ENCODE measurements at regions not wholly inside any gene's neighbourhood (a gene's known extent, or its start where the extent isn't known, plus 50 kb on each side); places are given as distances from the start of the nearest gene placed in this dataset.

DNA sequence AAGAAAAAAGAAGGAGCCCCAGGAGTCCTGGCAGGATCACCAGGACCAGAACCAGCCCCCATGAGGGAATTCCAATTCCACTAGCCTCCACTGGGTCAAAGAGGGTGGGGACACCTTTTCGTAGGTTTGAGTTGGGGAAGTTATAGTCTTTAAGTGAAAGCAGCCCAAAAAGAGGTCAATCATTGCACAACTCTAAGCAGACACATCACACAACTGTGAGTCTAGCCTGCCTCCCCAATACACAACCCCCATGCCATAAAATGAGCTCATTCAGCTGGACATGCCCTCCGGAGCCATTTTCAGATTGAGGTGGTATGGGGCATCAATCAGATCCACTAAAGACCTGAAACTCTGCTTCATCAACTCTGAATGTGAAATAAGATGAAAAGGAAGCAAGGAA, 179.9 kb downstream of the NPHP4 start:
- Histone ChIP-seq H3K36me3 (no peaks in the 10 kb centered on the region), H3K27me3 (ENCODE audit: insufficient read depth, low read depth, severe bottlenecking) (no peaks in the 10 kb centered on the region), H3K4me3 (ENCODE audit: low read depth, low read length) (no peak overlapping the region), H3K27ac (no peak overlapping the region), H3K9me3 (ENCODE audit: severe bottlenecking) (no peaks in the 10 kb centered on the region)
- TF ChIP-seq CTCF (IDR thresholded peaks at IDR 0.05; ENCODE audit: low read depth, low read length): no peak
- DNase-seq: no peak

GRCh38 chr1:5811419-5811818, 180.8 kb downstream of the NPHP4 start:
- Histone ChIP-seq H3K36me3 (no peaks in the 10 kb centered on the region), H3K27ac (no peak overlapping the region), H3K9me3 (ENCODE audit: severe bottlenecking) (no peaks in the 10 kb centered on the region), H3K27me3 (ENCODE audit: insufficient read depth, low read depth, severe bottlenecking) (no peaks in the 10 kb centered on the region), H3K4me3 (ENCODE audit: low read depth, low read length) (no peak overlapping the region)
- no peak for TF ChIP-seq CTCF (IDR thresholded peaks at IDR 0.05; ENCODE audit: low read depth, low read length)
- DNase-seq: no peak

GRCh38 chr1:5810553-5811270, 181.5 kb downstream of the NPHP4 start:
- Histone ChIP-seq H3K9me3 (ENCODE audit: severe bottlenecking) (no peaks in the 10 kb centered on the region), H3K36me3 (no peaks in the 10 kb centered on the region), H3K4me3 (ENCODE audit: low read depth, low read length) (no peak overlapping the region), H3K27ac (no peak overlapping the region), H3K27me3 (ENCODE audit: insufficient read depth, low read depth, severe bottlenecking) (no peaks in the 10 kb centered on the region)
- no peak for TF ChIP-seq CTCF (IDR thresholded peaks at IDR 0.05; ENCODE audit: low read depth, low read length)
- no peak for DNase-seq

DNA sequence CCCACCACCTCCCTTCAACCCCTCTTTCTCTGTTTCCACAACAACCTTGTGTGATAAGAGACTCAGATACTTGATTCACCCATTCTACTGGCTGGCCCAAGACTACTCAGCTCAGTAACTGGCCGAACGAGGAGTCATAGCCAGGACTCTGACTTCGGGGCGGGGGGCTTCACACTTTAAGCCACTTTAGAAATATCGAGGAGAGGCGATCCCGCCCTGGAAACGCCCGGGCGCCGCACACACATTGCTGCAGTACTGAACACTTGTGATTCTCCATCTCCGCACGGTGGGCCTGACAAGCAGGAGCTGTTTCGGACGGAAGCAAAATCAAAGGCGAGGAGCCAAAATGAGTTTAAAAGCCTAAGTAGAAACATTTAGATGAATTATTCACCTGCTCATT, 182.1 kb downstream of the NPHP4 start:
- H3K4me3 ChIP-seq (ENCODE audit: low read depth, low read length): no peak overlapping the region
- H3K36me3 ChIP-seq: no peaks in the 10 kb centered on the region
- H3K27ac ChIP-seq: no peak overlapping the region
- H3K27me3 ChIP-seq (ENCODE audit: insufficient read depth, low read depth, severe bottlenecking): no peaks in the 10 kb centered on the region
- DNase-seq: no peak
- TF ChIP-seq CTCF (IDR thresholded peaks at IDR 0.05; ENCODE audit: low read depth, low read length): no peak
- H3K9me3 ChIP-seq (ENCODE audit: severe bottlenecking): no peaks in the 10 kb centered on the region

GRCh38 chr1:5809207-5809788, 182.9 kb downstream of the NPHP4 start:
- Histone ChIP-seq H3K9me3 (ENCODE audit: severe bottlenecking) (no peaks in the 10 kb centered on the region), H3K36me3 (no peaks in the 10 kb centered on the region), H3K27me3 (ENCODE audit: insufficient read depth, low read depth, severe bottlenecking) (no peaks in the 10 kb centered on the region), H3K4me3 (ENCODE audit: low read depth, low read length) (no peak overlapping the region), H3K27ac (no peak overlapping the region)
- no peak for TF ChIP-seq CTCF (IDR thresholded peaks at IDR 0.05; ENCODE audit: low read depth, low read length)
- DNase-seq: no peak

DNA sequence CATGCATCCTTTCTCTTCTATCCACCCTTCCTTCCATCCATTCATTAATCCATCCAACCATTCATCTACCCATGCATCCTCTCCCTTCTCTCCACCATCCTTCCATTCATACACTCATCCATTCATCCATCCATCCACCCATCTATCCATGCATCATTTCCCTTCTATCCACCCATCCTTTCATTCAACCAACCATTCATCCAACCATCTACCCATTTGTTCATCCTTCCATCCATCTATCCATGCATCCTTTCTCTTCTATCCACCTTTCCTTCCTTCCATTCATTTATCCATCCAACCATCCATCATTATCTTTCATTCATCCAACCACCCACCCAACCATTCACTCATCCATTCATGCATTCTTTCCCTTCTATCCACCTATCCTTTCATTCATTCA, 188.4 kb downstream of the NPHP4 start:
- DNase-seq: no peak
- no peak overlapping the region for H3K27ac ChIP-seq
- no peak for TF ChIP-seq CTCF (IDR thresholded peaks at IDR 0.05; ENCODE audit: low read depth, low read length)
- H3K9me3 ChIP-seq (ENCODE audit: severe bottlenecking): peaks cover 3% of the 10 kb centered on the region
- H3K36me3 ChIP-seq: no peaks in the 10 kb centered on the region
- H3K4me3 ChIP-seq (ENCODE audit: low read depth, low read length): no peak overlapping the region
- no peaks in the 10 kb centered on the region for H3K27me3 ChIP-seq (ENCODE audit: insufficient read depth, low read depth, severe bottlenecking)
